ENCODE measurements at regions not wholly inside any gene's neighbourhood (a gene's known extent, or its start where the extent isn't known, plus 50 kb on each side); places are given as distances from the start of the nearest gene placed in this dataset.
"Not testable (repeated sequence)": the region's sequence is repeated elsewhere in the genome, so short reads cannot be mapped to it uniquely, and the experiment has no call there.

DNA sequence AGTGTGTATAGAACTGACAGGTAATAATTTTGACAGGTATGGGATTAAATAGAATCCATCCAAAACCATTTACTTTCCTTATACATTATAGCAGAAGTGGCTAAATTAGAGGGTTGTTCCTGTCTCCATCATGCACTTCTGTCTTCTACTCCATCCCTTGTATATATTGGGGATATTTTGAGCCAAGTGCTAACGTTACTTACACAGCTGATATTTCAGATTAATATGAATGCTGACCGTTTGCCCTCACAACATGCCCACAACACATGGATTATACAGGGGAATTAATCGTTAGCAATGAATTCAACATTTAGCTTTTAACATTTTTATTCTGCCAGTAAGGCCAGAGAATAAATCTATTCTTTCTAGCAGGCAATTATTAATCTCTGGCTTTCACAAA is 1125.0 kb upstream of the FAM98A start:
- DNase-seq (ENCODE audit: low read depth), result no peak

DNA sequence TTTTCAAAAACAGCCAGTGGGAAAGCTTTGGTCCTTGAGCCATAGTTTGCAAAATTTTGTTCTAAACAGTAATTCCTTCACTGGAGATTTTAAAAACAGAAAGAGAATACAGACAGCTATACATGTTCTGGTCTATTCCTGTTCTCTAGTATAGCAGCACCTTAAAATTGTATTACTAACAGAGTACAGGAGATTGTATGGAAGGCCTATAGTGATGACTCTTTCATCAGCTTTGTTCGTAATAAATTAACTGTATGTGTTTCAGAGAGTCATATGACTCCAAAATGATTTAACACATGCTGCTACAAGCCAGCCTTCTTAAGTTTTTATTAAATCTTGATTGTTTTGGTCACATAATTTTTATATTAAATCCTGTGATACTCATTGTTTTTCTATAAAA is 1124.6 kb upstream of the FAM98A start:
- DNase-seq (ENCODE audit: low read depth), result no peak

DNA sequence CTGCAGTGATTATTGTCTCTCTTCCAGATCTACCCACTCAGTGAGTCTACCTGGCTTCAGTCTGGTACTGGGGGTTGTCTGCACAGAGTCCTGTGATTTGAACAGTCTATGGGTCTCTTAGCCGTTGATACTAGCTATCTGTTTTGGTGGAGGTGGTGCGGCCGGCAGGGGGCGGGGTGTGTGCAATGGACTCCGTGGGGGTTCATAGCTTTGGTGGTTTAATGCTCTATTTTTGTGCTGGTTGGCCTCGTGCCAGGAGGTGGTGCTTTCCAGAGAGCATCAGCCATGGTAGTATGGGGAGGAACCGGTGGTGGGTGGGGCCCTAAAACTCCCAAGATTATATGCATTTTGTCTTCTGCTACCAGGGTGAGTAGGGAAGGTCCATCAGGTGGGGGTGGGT is 1120.1 kb upstream of the FAM98A start:
- DNase-seq (ENCODE audit: low read depth), result no peak

DNA sequence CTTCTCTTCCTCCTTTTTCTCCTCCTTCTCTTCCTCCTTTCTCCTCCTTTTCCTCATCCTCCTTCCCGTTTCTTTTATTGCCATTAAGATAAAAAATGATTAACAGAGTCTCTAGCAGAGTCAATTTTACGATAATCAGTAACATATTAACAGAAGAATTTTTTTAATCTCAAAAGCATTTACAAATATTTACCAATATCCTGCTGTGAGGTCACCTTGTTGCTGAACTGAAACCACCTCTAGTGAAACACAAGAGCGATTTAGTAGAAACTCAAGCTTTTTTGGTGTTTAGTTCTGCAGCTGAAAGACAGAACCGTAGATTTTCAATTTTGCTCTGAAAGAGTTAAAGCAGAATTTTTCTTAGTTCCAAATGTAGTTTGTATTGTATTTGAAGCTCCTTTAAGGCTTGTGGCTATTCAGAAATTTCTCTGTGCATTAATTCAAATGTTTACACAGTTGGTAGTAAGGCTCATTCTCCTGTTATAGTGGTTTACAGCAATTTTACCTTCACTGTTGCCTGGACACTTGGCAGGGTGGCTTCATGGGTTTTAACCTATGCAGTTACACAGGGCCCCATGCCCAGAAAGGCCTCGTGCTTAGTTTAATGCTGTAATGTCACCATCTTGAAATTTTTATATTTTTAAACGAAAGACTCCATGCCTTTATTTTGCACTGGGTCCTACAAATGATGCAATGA is 1106.6 kb upstream of the FAM98A start:
- no peak for DNase-seq (ENCODE audit: low read depth)

DNA sequence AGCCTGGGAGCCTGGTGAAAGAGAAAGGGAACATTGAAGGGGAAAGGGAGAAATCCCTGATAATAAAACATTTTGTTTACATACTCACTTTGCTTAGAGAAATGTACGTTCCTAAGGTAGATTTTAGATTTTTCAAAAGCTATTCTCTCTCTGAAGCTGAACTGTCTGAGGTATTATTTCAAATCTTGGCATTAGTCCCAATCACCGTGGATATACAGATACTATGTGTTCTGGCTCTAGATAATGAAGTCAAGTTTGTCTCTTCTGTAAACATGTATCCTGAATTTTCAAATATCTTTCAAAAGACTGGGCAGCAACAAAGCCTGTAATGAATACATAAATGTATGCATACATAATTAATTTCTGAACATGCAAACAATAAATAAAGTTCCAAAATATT is 1104.2 kb upstream of the FAM98A start:
- no peak for DNase-seq (ENCODE audit: low read depth)

DNA sequence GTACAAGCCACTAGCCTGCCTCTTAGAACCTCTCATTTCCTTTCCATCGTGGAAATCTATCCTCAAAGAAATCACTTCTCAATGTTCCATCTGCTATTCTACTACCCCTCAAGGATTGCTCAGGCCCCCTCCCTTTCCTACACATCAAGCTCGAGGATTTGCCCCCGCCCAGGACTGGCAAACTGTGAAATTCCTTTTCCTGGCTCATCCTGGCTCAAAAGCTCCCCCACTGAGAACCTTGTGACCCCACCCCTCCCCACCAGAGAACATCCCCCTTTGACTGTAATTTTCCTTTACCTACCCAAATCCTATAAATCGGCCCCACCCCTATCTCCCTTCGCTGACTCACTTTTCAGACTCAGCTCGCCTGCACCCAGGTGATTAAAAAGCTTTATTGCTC is 1103.3 kb upstream of the FAM98A start:
- not testable (repeated sequence) for DNase-seq (ENCODE audit: low read depth)

DNA sequence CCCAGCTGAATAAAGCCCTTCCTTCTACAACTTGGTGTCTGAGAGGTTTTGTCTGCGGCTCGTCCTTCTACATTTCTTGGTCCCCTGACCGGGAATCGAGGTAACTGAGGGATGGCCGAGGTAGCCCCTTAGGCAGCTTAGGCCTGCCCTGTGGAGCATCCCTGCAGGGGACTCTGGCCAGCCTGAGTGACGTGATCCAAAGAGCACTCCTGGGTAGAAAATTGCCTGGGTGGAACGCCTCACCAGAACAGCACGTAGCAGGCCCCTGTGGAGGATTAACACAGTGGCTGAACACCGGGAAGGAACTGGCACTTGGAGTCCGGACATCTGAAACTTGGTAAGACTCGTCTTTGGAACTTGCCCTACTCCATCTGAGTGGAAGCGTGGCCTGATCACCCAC is 1078.5 kb upstream of the FAM98A start:
- not testable (repeated sequence) for DNase-seq (ENCODE audit: low read depth)

DNA sequence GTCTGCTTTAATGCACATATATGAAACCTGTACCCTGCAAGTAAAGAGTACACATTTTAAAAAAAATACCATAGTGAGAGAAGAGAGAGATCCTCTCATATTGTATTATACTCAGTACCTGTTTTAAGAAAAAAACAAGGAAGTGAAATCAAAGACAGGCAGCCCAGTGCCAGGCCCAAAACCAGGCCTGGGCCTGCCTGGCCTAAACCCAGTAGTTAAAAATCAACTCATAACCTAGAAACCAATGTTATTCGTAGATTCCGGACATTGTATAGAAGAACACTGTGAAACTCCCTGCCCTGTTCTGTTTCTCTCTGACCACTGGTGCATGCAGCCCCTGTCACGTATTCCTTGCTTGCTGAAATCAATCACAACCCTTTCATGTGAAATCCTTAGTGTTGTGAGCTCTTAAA is 1078.0 kb upstream of the FAM98A start:
- DNase-seq (ENCODE audit: low read depth), result not testable (repeated sequence)

DNA sequence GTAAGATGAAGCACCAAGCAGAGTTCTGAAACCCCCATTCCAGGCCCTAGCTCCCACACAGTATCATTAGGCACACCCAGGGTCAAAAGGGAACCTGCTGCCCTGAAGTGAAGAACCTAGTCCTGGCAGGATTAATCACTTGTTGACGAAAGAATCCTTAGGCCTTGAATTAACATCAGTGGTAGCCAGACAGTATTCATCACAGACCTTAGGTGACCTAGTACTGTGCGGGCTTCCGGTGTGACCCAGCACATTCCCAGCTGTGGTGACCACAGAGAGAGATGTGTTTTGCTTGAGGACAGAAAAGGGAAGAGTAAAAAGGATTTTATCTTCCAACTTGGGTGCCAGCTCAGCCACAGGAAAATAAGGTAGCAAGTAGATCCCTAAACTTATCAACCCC is 1071.4 kb upstream of the FAM98A start:
- no peak for DNase-seq (ENCODE audit: low read depth)

DNA sequence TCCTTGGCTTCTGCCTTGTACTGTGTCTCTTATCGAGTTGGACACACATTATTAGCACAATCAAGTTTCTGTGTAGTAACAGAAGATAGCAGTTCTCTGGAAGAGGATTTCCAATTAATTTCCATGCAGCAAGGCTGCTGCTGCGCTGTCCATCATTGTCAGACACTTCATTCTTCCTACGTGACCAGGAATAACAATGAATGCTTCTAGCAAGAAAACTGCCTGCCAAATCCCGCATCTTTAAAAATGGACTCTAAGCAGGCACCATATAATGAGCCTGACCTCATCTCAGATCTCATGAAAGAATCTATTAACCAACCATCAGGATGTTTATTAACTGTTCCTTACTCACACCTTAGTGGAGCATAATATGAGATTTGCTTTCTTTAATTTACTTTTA is 1067.7 kb upstream of the FAM98A start:
- no peak for DNase-seq (ENCODE audit: low read depth)

DNA sequence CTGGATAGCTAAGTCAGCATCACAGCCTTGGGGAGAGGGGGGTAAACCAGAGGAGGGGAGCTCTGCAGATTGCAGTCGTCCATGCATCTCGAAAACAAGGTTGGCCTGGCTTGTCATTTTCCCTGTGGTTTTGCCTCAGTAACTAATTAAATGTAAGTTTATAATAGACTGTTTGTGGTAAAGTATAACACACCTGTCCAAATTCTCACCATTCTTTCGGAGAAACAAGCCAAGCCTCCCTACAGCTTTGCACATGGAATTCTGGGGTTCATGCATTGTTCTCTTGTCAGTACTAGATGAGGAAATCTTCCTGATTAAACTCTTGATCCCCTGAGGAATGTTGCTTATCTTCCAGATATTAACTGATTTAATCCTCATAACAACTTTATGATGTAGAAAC is 1065.2 kb upstream of the FAM98A start:
- DNase-seq (ENCODE audit: low read depth), result no peak

DNA sequence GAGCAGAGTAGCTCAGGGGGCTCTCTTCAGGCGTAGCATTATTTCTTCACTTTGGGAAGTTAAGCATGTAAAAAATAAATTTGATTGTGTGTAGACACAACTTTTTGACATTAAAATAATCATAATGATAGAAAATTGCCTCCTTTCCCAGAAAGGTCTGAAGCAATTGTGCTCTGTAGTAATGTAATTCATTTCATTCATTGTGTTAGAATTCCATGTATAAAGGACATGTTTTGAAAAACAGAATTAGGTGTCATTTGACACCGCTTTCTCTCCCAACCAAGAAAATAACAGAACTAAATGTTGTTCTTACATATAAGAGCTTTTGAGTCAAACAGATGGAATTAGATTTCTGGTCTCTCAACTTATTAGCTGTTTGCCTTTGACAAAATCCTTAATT is 1064.2 kb upstream of the FAM98A start:
- no peak for DNase-seq (ENCODE audit: low read depth)

DNA sequence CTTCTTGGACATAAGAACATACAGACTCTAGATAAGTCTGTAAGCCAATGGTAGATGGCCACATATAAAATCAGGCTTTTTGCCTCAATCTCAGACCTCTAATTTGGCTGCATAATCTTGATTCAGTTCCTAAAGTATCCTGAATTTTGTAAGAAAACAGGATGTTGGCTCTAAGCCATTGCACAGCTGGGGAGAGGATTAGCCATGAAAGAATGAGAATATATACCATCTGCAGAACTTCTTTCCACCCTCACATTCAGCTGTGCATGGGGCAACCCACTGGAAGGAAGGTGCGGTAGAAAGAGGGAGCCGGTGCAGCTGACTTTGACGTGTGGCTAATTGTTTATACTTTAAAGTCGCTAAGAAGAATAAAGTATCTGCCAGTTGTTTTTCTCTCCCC is 1061.6 kb upstream of the FAM98A start:
- DNase-seq (ENCODE audit: low read depth), result no peak

DNA sequence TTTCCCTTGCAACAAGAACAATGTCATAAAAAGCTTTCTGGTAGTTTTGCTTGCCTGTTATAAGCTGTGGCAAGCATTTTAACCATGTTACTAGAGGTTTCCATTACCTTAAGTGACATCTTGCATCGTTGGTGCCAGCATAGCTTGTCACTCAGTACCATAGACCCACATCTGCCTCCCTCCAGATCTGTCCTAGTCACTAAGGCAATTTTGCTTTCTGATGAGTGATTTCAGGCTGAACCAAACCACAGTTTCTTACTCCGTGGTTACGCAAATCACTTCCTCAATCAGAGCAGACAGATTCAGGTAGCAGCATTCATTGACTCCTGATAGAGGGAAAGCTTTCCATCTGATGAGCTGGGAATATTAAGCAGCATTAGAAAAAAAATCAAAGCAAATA is 1057.5 kb upstream of the FAM98A start:
- no peak for DNase-seq (ENCODE audit: low read depth)

DNA sequence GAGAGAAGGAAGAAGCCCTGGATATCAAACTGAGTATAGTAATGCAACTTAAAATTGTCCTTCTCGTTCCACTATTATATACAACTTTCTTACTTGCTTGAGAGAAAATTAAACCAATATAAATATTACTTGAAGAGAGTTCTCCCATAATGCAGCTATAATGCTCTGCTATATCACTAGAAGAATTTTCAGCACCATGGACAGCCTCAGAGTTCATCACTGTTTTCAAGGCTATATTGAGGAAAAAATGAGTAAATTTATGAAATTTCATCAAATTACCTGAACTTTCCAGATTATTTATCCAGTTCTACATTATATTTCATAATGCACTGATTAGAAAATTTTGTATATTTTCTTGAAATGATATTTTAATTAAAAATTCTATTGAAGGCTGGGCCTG is 1053.5 kb upstream of the FAM98A start:
- peak; percentile 14 for DNase-seq (ENCODE audit: low read depth)

DNA sequence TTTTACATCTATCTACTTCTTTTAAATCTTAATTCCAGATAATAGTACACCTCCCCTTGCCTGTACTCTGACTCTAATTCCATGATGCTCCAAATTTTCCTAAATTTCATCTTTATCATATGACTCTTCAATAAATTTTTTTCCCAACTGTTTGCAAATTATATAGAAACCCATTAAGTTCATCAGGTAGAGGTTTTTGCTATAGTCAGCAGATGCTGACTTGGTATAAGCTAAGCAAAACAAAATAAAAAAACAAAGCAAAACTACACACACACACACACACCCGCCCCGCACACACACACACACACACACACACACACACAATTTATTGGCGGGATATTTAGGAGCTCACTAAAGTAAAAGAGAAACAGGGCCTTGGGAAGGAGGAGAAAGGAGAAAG is 1047.8 kb upstream of the FAM98A start:
- no peak for DNase-seq (ENCODE audit: low read depth)

DNA sequence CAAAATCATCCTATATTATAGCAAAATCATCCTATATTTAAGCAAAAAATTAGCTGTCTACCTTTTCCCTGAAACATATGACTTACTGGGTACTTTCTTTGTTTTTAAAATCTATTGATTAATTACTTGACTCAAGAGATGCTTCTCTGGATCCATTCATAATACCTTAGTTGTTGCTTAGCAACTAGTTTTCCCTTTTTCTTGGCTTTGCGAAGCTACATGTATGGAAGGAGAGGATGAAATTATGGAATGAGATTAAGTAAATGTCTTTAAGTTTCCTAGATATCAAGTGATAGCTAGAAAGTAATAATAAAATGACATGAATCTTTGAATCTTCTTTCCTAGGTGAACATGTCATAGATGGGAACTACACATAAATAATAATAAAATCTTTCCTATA is 1033.2 kb upstream of the FAM98A start:
- DNase-seq (ENCODE audit: low read depth), result no peak

DNA sequence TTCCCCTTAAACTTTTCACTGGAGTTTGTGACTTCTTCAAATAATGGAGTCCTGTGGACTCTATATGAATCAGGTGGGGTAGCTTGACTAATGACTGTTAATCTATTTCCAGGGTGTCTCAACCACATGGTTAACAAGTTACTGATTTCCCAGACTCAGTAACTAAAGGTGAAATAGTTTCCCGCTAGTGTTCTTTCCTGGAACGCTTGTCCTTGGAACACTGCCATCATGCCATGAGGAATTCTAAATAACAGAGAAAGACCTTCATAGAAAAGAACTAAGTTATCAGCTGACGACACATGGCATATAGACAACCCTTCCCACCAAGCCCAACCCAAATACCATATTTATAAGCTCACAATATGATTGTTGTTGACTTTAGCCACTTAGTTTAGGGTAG is 1027.9 kb upstream of the FAM98A start:
- no peak for DNase-seq (ENCODE audit: low read depth)

DNA sequence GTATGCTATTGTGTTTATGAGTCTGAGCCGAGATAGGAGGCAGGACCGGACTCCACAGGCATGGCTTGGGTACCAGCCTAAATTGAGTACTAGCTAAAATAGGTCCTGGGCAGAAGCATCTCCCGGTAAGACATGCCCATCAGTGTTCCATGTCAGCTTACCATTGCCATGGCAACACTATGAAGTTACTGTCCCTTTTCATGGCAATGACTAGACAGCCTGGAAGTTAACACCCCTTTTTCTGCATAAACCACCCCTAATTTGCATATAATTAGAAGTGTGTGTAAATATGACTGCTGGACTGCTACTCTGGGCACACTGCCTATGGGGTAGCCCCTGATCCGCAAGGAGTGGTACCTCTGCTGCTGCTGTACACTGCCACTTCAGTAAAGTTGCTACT is 1005.1 kb upstream of the FAM98A start:
- DNase-seq (ENCODE audit: low read depth), result no peak

DNA sequence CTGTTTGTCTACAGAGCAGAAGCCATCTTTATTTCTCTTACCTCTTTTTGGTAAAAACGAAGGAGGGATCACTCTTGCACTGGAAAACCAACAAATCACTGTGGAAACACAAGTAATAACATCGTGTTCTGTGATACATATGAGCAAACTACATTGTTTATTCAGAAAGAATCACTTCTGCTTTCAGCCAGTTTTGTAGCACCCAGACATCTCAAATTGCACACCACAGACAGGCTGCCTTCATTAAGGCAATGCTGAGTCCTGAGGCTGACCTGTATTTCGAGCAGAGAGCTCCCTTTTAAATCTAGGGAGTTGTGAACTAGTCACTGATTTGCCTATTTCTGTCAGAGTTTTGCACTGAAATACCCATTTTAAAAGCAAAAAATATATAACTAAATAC is 1003.2 kb upstream of the FAM98A start:
- DNase-seq (ENCODE audit: low read depth), result no peak

DNA sequence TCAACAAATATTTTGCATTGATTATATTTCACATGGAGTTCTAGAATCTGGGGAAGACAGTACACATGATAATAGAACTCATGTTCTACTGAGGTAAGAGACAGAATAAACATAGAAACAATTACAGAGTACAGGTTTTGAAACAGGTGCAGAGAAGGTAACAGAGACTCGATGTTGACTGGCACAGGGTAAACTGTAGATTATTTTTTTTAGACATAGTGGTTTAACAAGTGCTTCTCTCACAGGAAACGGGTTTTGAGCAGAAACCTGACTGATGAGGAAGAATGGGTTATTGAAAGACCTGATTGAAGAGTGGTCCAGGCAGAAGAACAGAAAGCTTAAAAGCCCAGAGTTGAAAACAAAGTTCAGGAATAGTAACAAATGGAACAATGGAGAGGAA is 1002.5 kb upstream of the FAM98A start:
- DNase-seq (ENCODE audit: low read depth), result no peak

DNA sequence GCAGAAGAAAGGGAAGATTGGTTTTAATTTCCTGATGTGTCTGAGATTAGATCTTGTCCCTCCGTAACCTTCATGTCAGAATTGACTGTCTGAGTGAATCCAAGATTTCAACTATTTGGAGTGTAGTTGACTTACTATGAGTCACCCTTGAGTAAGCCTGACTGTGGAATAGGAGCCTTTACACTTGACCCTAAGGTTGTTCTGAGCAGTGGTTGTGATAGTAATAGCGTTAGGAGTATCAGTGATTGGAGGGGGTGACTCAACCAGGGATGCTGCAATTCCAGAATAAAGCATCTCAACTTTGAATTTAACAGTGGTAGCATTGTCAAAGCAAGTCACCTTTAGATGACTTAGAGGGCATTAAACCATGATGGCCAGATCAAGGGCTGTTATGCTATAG is 979.5 kb upstream of the FAM98A start:
- DNase-seq (ENCODE audit: low read depth), result no peak

DNA sequence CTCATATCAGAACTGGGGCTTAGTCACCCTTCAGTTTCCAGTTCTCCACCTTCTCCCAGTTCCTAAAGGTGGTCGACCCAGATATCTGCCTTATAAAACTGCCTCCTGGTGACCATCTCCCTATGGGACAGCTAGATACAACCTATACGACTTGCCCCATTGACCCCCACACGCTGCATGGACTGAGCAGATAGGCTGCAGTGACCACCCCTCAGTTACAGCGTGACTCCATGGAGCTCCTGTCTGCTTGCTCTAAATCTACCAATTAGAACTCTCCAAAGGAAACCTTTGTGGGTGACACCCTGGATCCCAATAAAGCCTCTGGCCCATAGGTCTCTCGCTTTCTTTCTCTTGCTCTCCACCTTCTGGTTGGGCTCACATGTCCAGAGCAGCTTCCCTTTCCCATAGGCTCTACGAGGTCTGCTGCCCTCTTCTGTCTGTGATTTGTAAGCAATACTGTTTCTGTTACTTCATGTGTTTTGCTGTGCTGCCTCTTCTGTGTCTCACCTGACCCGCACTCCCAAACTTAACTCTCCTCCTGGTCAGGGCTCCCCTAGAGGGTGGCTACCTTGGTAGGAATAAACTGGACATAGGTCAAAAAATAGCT is 971.3 kb upstream of the FAM98A start:
- DNase-seq (ENCODE audit: low read depth), result no peak

DNA sequence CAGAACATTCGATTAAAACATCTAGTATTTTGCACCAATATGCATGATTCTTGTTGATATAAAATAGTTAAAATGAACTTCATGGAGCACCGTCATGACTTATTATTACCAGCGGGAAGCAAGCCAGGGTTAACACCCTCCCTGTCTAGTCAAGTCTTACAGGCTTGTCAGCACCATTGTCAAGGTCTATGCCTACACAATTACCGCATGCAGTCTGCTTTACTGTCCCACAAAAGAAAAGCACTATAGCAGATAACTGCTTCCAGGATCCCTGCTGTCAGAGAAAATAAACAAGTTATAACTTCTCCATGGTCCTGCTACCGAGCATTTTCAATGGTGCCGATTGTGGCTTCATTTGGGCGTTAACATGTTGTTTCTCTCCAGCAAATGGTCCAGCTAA is 968.0 kb upstream of the FAM98A start:
- DNase-seq (ENCODE audit: low read depth), result no peak

All from RPMI7951 (cell line).